Lung microvascular endothelial cell (primary cell): ENCODE measurements at regions not wholly inside any gene's neighbourhood (a gene's known extent, or its start where the extent isn't known, plus 50 kb on each side); places are given as distances from the start of the nearest gene placed in this dataset.
"Not testable (repeated sequence)": the region's sequence is repeated elsewhere in the genome, so short reads cannot be mapped to it uniquely, and the experiment has no call there.

ENCODE experiments used
- DNase-seq, 2 donors: peaks; one replicate each; pipeline versions ENCODE4 v3.0.0 to v3.0.0-alpha.2; 2010; ENCODE audit warnings: low read depth in 2 of 2

DNA sequence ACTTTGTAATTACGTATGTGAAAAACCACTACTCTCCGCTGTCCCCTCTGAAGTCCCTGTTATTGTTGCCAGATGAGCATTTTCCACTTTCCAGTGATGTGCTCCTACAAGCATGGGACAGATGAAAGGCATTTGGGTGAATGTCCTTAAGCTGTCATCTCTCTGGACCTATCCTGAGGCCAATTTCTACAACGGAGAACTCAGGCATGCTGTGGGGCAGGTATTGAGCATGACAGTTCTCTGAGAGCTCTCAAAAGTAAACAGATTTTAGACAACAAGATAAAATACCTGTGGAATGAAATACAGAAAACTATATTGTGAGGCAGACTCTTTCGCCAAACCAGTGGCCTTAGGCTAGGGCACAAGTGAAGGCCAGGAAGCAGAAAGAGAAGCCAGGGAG lies 656.5 kb upstream of the NR2F2 start:
- DNase-seq = no peak

GRCh38 chr15:95676500-95676899 lies 654.0 kb upstream of the NR2F2 start:
- DNase-seq = no peak

DNA sequence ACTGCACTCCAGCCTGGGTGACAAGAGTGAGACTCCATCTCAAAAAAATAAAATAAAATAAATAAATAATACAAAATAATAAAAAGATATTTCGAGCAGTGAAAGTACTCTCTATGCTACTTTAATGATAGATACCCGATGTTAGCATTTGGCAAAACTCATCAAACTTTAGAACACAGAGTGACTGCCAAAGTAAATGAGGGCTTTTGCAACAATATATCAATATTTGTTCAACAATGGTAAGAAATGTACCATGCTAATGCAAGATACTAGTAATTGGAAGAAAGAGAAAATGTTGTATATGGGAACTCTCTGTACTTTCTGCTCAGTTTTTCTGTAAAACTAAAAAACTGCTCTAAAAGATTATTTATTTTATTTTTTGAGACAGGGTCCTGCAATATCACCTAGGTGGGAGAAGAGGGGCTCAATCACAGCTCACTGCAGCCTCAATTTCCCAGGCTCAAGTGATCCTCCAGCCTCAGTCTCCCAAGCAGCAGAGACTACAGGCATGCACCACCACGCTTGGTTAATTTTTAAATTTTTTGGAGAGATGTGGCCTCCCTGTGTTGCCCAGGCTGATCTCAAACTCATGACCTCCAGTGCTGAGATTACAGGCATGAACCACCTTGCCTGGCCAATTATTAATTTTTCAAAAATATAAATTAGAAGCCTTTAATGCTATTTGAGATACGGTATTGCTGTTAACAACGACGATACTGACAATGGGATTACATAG lies 650.5 kb upstream of the NR2F2 start:
- no peak for DNase-seq

- DNase-seq = no peak
Measured at GRCh38 chr15:95680728-95681127, 649.8 kb upstream of the NR2F2 start.

DNA sequence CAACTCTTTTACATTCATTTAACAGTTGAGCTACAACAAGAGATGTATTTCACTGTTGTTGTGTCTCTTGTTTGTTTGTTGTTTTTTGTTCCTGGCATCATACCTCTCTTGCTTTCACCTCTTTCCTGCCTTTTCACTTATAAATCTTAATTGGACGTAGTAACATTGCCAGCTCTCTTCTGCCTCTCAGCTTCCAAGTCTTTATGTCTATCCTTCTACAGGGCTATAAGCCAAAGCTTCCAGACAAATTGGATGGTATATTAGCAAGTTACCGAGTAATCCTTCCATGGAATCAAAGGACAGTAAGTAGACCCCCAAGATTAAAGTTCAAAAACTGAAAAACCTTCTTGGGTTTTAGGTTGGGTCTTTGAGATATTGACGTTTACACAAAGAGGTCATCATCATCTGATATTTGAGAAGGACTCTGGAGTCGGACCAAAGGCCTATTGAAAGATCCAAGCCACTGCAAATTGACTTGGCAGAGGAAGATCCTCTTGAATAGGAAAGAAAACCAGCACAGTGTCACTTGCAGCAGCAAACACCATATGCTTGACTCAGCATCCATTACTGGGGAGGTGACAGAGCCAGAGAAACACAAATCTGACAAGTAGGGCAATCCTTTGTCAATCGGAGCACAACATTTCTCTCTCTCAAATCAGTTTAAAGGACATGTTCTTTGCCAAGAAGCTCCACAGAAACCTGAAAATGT lies 648.5 kb upstream of the NR2F2 start:
- DNase-seq = no peak

DNA sequence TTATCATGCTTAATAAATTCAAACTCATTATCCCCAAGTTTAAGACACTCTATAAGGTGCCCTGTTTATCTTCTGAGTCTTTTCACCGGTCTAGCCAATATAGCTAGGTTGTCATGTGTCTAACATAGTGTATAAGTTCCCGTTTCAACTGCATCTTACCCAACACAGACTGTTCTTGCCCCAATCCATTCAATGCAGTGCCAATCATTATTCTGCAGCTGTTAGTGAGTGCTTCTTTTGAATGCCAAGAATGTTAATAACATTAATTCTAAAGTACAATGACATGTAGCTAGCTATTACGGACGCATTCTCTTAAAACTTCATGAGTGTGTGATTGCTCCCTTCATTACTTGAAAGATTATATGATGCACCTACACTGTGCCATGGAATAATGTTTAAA lies 646.4 kb upstream of the NR2F2 start:
- peak in 1 of 2 donors; percentile 50 for DNase-seq

GRCh38 chr15:95684693-95685115 lies 645.8 kb upstream of the NR2F2 start:
- DNase-seq = peak; percentile 66 to 97

- DNase-seq = no peak
Measured at GRCh38 chr15:95687061-95687460, 643.4 kb upstream of the NR2F2 start.

DNA sequence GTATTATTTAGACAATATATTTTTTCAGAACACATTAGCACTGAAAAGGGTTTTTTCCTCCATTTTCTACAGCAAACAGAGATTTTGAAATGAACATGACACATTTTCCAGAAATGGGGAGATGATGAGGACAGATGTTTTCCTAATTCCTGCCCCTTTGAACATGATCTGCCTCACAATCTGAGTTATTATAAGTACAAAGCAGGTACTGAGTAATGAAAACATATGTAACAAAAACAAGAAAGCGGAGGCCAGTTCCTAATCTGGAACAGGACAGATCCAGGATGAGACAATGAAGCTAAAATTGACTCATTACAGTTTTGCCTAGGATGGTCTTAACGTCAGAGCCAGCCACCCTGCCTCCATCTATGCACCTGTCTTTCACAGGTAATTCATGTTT lies 642.8 kb upstream of the NR2F2 start:
- peak in 1 of 2 donors; percentile 34 for DNase-seq

DNA sequence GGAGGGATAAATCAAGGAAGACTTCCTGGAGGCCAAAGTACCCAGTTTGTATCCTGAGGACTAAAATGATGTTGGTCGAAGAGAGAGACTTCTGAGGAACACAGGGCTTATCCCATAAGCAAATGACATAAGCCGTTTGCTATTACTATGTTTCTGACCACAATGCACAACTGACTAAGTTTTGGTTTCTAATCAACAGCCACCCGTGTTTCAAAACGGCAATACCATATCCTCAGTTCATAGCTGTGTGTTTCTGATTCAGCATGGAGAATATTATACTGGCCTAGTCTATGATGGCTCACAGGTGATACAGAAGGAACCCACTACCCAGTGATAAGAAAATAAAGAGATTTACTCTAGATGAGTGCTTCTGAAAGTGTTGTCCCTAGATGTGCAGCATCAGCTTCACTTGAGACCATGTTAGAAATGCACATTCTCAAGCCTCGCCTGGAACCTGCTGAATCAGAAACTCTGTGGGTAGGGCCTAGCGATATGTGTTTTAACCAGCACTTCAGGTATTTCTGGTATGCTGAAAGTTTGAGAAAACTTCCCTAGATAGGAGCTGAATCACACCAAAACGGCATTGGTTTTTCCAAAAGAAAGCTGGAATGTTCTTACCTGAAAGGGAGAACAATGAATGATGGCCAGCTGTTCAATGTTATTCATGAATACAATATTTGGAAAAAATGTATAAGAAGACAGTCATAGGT lies 639.7 kb upstream of the NR2F2 start:
- DNase-seq = no peak

GRCh38 chr15:95693917-95694316 lies 636.6 kb upstream of the NR2F2 start:
- DNase-seq = peak in 1 of 2 donors; percentile 11

GRCh38 chr15:95698230-95698629 lies 632.3 kb upstream of the NR2F2 start:
- no peak for DNase-seq

DNA sequence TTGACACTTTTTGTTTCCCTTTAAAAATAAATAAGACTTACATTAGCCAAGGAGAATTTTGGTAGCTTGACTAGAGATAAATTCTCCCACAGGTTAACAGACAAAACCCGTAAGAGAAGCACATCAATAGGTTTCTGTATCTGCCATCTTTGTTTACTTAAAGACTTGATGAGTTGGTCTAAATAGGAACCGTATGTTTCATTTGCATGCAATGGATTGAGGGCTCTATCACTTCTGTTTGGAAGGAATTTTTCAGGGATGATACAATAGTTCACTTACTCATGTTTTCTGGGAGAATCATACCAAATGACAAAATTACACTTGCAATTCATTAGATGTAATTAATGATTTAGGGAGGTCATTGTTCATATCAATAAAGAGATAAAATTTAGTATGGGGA lies 631.5 kb upstream of the NR2F2 start:
- no peak for DNase-seq

DNA sequence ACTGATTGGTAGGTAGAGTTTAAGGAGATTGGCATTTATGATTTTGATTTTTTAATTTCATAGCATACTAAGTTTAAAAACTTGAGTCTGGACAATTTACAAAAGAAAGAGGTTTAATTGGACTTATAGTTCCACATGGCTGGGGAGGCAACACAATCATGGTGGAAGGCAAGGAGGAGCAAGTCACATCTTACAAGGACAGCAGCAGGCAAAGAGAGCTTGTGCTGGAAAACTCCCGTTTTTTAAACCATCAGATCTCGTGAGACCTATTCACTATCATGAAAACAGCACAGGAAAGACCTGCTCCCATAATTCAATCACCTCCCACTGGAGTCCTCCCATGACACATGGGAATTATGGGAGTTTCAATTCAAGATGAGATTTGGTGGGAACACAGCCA lies 630.9 kb upstream of the NR2F2 start:
- DNase-seq = no peak

DNA sequence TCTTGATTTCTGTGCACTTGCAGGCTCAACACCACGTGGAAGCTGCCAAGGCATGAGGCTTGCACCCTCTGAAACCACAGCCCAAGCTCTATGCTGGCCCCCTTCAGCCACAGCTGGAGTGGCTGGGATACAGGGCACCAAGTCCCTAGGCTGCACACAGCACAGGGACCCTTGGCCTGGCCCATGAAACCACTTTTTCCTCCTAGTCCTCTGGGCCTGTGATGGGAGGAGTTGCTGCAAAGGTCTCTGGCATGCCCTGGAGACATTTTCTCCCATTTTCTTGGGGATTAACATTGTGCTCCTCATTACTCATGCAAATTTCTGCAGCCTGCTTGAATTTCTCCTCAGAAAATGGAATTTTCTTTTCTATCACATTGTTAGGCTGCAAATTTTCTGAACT lies 629.8 kb upstream of the NR2F2 start:
- DNase-seq = not testable (repeated sequence)

GRCh38 chr15:95701410-95701809 lies 629.1 kb upstream of the NR2F2 start:
- DNase-seq = no peak

DNA sequence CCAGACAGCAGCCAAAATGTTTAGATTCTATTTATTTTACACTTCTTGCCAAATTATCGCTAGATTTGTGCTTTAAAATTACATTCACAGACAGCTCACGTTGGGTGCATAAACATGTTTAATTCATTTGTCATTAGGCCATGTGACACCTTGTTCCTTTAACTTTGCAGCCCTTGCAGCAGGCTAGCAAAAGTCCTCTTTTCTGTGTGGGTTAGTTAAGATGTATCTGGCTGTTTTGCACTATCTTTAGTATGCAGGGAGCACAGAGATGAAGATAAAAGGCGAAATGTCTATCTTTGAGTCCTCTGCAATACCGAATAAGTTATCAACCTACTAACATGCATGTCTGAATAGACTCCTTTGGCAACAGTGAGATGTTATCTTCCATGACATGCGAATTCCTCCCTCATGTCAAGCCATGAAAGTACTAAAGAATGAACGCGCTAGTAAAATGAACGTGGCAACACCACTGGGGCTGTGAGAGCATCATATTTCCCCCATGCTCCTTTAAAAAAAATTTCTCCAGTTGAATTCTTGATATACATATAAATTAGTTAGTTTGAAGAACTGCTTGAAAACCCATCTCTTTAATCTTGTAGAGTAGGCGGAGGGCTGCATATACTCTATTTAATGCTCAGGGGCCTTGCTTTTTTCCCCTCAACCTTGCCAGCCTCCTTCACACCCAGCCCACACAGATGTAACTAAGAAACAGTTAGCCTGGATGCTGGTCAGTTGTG lies 620.4 kb upstream of the NR2F2 start:
- DNase-seq = no peak

DNA sequence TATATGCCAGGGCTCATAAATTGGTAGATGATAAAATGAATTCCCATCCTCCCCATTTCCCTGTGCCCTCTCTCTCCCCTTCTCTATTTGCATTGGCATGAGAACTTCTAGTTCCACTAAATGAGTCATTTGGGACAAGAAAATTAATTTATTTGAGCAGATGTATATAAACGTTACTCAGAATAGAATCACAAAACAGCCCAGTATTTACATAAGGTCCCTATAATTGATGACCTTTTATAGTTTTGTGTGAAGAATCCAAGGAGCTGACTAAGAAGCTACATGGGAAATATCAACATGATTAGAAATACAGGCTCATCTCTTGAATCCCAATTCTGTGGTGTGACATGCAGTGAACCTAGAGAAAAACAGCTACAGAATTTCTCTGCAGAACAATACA lies 617.7 kb upstream of the NR2F2 start:
- DNase-seq = peak in 1 of 2 donors; percentile 24

DNA sequence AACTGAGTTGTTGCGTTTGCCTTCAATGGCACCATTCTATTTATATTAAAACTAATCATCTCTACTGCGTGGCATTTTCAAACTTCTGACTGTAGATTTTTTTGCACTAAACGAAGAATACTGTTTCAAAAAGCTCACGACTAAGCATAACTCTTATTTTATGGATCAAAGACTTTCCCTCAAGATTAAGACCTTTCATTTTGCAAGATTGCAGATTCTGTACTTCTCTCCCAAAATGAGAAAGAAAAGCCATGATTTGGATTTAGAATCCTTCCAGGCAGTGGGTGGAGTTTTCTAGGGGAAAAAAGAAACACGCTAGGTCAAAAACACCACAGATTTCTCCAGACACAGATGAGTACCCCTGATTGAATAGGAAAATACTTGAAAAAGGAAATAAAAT lies 617.2 kb upstream of the NR2F2 start:
- DNase-seq = no peak

DNA sequence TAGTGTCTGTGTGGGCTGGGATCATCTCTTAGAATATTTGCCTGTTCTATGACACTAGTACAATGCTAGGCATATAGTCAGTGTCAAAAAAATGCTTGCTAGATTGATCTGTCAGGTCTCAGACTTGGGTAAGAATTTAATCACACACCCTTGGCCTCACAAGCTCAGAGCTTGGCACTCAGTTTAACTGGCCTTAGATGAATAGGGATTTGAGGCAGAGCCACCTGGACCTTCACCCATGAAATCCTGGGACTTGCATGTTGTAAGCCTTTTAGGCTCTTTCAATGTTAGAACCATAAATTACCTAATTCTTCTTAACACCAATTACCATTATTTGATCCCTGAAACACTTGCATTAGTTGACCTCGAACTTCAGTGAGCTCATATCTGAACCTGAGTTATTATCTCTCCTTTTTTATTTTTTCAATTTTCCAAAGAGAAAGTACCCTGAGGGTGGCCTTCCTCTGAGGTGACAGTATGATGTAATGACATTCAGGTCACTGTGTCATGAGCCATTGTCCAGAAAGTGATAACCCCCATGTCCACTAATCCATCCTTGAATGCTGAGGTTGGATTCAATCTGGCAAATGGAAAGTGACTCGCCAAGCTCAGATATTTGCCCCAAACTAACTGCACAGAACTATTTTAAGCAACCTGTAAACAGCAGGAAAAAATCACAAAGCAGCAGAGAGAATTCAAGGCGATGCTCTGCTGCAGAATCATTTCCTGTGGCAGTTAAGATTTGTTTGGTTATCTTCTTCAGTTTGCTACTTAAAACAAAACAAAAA lies 615.2 kb upstream of the NR2F2 start:
- peak in 1 of 2 donors; percentile 31 for DNase-seq
